RPMI7951 (cell line): ENCODE measurements at regions not wholly inside any gene's neighbourhood (a gene's known extent, or its start where the extent isn't known, plus 50 kb on each side); places are given as distances from the start of the nearest gene placed in this dataset.
"Not testable (repeated sequence)": the region's sequence is repeated elsewhere in the genome, so short reads cannot be mapped to it uniquely, and the experiment has no call there.

Experiments
- DNase-seq: peaks from one replicate; pipeline ENCODE4 v3.0.0-alpha.2; 2012; ENCODE audit warnings: low read depth

DNA sequence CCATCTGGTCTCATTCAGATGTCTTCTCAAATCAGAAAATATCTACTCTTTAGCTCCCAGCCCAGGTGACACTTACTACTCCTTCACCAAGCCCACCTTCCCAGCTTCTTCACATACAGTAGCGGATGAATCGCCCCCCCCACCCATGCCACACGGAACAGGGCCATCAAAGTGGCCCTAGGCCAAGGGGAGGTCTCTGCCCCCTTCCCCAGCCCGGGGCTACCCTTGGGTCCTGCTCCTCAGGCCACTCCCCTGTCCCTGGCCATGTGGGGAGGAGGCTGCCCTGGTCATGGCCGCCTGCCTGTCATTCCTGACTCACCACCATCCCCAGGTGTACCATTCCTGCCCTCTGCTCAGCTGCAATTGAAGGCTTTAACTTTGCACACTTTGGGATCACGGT, 142.8 kb downstream of the NECTIN1 start:
- DNase-seq: no peak

DNA sequence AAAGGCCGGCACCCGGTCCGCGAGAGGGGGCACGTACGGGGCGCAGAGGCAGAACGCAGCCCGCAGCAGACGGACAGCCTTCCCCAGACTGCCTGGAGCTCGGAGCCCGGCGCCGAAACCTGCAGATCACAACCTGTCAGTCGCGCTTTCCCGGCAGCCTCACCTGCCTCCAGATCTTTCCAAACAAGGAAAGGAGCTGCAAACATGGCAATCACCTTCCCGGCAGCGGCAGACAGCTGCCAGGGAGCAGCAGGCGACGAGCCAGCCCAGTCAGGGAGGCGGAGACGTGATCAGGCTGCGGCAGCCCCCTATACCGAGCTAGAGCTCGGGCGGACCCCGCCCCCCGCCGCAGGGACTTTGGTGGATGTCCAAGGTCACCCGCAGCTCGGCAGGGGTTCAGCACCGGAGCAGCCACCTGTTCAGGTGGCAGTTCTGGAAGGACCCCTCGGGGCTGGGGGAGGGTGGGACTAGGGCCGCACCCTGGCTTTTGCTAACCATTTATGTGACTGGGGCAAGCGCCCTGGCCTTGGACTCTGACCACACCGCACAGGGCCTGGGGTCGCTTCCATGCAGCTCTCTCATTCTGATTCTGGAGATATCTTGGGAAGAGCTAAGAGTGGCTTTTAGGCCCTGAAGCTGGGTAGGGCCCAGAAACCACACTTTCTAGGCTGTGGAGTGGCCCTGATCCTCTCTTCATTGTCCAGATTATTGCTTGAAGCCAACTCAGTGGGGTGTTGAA, 143.8 kb downstream of the NECTIN1 start:
- DNase-seq: peak; percentile 63

DNA sequence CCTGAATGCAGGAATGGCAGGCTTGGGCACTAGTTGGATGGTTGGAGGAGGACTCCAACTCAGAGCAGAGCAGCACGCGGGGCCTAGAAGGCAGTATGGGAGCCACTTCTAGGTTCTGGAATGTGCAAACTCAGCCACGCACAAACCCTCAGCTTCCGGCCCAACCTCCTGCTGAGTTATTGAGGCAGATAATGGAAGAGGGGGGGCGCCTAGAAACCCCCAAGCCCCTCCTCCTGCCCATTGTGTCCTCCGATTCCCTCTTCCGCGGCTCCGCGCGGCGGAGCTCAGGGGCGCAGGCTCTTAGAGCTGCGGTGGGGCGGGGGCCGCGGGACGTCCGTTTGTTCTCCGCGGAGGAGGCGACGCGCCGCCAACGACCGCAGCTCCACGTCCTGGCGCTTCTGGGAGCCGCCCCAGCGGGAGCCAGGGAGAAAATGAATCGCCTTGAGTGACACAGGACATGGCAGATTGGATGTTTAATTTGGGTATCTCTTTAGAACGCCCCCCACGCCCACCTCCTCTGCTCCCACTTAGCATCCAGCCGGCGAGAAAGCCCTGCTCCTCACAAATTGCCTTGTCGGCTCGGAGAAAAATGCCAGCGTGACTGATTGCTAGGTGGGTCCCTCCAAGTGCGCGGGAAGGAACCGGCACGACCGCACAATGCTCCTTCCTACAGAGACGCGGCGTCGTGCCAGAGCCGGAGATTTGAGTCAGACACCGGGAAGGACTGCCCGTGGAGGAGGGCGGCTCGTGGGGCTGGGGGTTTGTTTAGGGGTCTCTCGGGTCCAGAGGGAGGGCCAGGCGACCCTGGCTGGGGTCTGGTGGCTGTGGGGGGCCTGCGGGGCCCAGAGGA, 144.6 kb downstream of the NECTIN1 start:
- peak; percentile 88 for DNase-seq

DNA sequence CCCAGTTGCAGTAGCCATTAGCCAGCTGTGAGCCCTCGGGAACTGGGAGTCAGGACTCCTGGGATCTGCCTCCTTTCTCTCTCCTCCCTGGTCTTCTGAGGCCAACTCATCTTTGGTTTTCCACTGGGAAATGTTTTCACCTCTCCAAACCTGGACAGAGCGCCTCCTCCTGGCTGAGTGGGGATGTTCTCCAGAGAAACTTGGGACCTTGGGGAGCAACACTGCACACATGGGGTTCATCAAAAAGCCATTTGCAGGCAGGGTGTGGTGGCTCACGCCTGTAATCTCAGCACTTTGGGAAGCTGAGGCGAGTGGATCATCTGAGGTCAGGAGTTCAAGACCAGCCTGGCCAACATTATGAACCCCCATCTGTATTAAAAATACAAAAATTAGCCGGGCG, 145.4 kb downstream of the NECTIN1 start:
- no peak for DNase-seq

DNA sequence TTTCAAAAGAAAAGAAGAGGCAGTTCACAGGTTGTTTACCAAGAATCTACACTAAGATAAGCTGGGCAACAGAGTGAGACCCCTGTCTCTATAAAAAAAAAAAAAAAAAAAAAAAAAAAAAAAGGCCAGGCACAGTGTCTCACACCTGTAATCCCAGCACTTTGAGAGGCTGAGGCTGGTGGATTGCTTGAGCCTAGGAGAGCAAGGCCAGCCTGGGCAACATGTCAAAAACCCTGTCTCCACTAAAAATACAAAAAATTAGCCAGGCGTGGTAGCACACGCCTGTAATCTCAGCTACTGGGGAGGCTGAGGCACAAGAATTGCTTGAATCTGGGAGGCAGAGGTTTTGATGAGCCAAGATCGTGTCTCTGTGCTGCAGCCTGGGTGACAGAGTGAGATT, 147.6 kb downstream of the NECTIN1 start:
- DNase-seq: not testable (repeated sequence)

DNA sequence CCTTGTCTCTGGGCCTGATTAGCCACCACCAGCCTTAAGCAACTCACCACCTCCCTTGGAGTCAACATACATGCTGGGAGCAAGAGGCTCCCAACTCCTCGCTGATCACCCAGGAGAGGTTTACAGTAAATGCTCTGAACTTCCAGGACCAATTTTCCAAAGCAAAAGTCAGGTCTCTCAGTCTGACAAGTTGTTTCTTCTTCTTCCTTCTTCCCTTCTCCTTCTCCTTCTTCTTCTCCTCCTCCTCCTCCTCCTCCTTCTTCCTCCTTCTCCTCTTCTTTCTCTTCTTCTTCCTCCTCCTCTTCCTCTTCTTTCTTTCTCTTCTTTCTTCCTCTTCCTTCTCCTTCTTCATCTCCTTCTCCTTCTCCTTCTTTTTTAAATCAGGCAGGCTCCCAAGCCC, 148.2 kb downstream of the NECTIN1 start:
- no peak for DNase-seq

DNA sequence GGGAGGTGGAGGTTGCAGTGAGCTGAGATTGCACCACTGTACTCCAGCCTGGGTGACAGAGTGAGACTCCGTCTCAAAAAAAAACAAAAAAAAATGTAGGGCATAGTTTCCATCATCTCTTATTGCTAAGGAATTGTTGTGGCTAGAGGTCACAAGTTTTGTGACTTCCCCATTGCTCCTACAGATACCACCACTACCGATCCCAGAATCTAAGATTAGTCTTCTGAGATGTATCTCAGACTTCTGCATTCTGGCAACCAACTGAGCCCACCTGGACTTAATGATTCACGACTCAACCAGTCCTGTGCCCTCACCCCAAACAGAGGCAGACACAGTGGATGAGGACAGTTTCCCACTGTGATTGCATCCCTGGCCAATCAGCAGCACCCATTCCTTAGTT, 148.9 kb downstream of the NECTIN1 start:
- no peak for DNase-seq

DNA sequence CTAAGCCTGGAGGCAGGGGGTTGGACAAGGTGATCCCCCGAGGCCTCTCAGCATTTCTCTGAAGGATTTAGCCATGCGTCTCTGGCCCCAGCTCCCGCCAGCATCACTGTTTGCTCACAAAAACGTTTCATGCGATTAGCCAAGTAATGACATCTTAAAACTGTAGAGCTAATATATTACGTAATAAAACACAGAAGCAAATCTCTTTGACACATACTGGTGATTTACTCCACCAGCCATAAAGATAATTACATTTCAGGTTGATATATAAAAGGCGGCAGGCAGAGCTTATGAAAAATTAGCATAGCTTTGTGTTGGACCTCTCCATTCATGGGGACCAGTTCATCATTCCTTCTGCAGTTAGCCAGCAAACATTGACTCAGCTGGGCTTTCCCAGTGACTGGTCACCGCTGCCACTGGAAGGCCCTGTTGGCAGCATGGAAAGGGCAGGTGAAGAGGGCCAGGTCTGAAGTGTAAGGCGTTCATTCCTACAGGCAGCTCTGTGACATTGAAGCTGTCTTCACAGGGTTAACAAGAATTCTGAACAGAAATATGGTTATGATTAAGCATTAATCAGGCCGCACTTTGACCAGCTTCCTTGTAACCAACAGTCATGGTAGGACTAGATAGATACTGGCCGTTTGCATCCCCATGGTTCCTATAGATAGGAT, 150.3 kb downstream of the NECTIN1 start:
- DNase-seq: no peak

DNA sequence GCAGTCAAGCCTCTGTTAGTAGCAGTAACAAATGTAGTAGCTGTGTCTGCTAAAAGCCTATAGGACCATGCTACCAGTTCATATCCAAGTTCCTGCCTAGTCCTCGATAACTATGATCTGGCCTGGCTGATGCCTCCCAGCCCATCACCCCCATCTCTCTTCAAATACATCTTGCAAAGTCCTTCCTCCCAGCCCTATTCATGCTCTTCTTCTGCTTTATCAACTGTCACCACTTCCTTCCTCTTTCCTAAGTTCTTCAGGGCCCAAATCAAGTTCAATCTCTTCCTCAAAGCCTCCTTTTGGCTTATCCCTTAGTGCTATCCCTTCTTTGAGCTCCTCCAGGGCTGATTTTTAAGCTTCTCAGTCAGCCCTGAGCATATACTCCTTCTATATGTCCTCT, 150.9 kb upstream of the THY1 start:
- no peak for DNase-seq

DNA sequence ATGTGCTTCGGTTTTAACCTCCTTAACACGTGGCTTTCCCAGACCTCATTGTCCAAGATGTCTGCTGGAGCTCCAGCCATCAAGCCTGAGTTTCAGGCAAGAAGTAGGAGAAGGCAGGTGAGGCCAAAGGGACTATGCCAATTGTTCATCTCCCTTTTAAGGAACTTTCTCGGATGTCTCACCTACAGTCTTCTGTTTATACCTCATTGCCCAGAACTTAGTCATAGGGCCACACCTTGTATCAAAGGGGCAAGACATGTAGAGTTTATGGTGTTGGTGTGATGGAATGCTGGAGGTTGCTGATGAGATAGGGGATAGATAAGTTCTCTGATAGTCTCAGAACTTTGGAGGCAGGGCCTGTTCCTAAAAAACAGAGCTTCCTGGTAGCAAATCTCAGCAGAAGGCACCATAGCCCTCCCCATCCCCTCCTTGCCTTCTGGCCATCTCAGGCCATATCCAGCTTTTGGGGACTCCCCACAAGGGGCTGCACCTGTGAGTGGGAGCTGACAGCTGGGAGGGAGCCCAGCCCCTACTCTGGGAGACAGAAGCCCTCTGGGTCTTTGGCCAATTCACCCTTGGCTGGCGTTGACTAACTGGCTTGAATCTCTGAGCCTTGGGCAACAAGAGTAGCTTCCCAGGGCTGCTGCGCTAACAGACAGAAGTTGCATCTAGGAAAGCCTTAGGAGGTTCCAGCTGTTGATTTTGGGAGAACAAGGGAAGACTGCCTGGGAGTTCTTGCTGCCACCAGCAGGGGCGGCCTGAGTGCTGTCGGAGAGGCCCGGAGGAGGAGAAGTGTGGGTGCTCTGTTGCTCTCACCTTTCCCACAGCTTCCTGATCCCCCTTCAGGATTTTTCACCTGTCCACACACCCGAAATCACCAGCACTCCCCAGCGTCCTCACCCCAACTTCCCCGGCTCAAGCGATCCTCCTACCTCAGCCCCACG, 149.8 kb upstream of the THY1 start:
- DNase-seq: no peak

DNA sequence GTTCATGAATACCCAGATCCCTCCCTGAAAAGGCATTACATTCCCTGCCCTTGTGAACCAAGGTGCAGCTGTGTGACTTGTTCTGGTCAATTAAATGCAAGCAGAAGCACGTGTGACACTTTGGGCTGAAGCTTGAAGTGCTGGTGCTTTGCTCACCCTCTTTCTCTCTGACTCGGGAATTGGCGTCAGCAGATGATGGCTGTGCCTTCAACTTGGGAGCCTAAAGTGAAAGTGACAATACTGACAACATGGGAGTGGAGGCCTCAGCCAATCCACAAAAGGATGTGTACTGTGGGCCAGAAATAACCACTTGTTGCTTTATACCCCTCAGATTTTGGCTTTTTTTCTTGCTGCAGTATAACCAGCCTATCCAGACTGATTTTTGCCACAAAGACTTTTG, 148.3 kb upstream of the THY1 start:
- DNase-seq: peak; percentile 46

DNA sequence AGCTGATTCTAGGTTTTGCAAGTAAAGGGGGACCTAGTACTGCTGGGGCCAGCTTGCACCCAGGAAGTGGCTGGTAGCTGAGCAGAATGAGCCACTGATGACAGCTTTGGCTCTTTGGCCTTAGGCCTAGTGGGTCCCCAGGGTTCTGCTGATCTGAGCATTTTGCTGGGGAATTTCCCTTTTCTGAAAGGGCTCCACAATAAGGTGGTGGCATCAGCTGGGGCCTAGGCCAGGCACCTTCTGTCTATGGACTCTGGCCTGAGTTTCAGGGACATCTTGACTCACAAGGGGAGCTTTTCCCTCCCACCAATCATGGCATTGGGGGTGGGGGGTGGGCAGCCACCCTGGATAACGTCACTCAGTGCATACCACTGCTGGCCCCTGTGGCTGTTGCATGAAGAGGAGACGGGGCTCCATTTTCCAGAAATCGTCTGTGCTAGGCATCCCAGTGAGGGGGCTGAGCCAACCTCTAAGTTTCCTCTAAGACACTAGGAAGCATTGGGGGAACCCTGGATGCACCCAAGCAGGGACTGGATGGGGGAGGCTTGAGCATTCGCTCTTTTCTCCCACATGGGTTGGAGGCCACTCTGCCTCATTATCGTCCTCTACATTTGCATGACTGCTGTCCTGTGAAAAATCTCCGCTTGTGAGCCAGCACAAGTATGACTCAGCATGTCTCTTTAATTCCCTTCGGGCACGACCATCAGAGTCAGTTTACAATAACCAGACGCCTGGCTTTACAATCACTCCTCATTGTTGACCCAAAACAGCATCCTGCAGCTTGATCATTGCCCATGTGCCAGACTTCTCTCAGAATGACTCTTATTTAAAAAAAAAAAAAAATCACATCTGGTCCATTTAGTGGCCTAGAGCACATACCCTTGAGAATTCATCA, 145.0 kb upstream of the THY1 start:
- peak; percentile 97 for DNase-seq

DNA sequence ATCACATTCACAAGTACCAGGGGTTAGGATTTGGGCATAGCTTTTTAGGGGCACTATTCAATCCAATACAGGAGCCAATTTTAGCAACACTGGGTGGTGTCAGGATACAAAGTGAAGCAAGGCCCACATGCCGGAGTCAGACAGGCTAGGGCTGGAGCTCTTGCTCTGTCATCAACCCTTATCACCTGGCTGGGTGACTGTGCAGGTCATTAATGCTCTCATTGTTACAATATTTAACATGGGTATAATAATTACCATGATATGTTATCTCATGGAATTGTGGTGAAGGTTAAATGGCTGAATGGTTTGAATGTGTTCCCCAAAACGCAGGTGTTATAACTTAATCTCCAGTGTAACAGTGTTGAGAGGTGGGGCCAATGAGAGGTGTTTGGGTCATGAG, 143.3 kb upstream of the THY1 start:
- no peak for DNase-seq

DNA sequence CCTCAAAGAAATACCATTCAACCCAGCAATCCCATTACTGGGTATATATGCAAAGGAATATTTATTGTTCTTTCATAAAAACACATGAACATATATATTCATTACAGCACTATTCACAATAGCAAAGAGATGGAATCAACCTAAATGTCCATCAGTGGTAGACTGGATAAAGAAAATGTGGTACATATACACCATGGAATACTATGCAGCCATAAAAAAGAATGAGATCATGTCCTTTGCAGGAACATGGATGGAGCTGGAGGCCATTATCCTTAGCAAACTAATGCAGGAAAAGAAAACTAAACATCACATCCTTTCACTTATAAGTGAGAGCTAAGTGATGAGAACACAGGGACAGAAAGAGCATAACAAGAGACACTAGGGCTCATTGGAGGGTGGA, 142.7 kb upstream of the THY1 start:
- DNase-seq: not testable (repeated sequence)

DNA sequence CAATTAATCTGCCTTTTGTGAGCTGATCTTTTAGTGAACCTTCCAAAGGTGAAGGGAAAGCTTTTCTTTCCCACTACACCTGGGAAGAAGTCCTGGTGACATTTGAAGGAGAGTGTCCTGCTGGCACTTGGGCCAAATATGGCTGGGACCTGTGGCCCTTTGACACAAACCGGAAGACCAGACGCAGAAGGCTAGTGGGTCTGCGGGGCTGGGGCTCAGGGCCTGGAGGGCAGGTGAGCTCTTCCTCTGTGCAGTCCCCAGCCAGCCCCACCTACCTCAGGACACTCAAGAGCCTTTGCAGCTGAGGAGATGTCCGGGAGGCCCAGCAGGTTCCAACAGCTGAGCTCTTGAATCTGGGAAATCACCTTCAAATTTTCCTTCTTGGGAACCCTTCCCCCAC, 138.0 kb upstream of the THY1 start:
- no peak for DNase-seq

DNA sequence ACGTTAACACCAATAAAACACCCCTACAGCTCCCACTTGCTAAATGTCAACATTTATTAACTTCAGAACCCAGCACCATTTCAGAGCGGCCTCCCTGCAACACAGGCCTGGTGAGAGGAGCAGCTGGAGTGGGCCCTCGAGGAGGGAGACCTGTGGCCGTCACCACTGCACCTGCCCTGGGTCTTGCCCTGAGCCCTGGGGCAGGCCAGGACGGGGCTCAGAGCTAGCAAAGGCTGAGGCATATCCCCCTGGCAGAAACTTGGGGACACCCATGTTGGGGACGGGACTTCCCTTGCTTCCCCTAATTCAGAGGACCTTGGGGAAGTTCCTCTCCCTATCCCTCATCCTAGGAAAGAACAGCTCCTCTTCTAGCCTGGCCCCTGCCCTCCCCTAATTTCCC, 137.3 kb upstream of the THY1 start:
- DNase-seq: no peak

DNA sequence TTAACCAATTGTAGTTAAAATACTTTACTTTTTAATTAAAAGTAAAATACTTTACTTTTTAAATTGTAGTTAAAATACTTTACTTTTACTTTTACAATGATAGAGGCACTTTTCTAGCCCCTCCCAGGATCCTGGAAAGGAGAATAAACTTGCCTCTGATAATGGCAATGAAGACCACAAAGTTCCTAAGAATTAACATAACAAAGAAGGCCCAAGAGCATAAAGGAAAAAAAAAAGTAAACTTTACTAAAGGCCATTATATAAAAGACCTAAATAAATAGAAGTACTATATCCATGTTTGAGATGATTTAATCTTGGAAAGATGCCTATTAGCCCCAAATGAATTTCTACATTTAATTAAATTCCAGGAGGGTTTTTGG, 129.1 kb upstream of the THY1 start:
- DNase-seq: no peak

DNA sequence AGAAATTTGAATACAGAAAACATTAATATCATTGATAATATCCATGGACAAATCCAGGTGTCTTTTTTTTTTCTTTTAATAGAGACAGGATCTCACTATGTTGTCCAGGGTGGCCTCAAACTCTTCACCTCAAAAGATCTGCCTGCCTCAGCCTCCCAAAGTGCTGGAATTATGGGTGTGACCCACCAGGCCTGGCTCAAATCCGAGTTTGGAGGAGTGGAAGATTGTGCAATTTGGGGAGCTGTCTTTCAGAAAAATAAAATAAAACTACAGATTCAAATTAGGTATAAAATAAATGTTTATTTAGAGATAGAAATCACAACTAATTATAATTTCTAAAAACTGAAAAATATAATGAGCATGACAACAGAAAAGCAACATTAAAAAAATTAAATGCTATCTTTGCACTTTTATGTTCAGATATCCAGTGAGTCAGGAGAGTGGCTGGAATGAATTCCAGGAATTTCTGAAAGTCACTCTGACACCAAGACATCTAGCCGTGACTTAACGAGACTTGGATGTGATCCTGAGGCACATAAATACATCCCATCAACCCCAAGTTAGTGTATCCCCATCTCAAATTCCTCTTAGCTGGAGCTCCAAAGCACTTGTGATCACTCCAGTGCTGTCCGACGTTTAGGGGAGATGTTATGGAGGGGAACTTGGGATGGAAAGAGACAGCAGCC, 128.6 kb upstream of the THY1 start:
- DNase-seq: peak; percentile 24

DNA sequence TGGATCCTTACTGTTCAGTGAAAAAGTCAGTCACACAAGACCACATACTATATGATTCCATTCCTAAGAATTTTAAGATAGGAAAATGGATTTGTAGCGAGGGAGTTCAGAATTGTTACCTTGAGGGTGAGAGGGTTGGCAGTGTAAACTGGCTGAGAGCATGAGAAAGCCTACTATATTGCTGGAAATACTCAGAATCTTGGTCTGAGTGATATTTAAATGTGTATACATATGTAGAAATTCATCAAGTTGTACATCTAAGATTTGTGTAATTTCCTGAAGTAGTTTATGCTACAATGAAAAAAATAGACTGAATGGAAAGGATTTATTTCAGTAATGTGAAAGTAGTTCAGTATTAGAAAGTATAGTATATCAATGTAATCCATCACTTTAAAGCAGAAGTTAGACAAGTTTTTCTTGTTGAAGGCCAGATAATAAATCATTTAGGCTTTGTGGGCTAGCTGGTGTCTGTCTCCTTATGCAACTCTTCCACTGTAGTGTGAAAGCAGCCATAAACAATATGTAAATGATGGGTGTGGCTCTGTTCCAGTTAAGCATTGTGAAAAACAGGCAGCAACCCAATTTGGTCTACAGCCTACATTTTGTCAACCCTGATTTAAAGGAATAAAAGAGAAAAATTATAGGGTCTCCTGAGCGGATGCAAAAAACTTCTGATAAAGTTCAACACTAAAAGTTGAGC, 127.2 kb upstream of the THY1 start:
- no peak for DNase-seq
